Stimulated activated CD4-positive, alpha-beta T cell treated with anti-CD3 and anti-CD28 coated beads, Interleukin-1b, Interleukin-23, amount 100 ng/mL, for 24 hours (primary cell): ENCODE measurements at regions not wholly inside any gene's neighbourhood (a gene's known extent, or its start where the extent isn't known, plus 50 kb on each side); places are given as distances from the start of the nearest gene placed in this dataset.

Experiments used
- DNase-seq, 4 experiments: peaks; one replicate each; pipeline ENCODE4 v3.0.0-alpha.2; 2020; ENCODE audit warnings: low read depth in 4 of 4, low spot score in 1 of 4

- DNase-seq = no peak
Observed at GRCh38 chr2:220393711-220394110, 766.3 kb downstream of the SLC4A3 start.

DNA sequence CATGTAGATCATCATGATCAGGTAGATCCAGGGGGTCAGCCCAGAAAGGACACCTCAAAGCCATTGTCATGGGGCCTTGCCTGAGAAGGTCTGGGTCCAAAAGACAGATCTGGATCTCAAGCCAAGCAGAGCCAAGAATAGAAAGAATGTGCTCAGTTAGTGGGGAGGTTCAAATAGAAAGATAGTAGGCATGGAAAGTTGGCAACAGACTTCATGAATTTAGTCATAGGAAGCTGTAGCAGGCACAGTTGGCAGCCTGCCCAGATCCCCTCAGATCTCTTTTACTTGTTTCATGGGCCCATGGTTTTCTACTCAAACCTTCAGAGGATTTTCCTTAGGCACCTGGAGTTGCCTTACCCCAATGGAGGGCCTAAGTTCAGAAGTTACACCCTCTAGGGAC, 767.0 kb downstream of the SLC4A3 start:
- DNase-seq = no peak

GRCh38 chr2:220396287-220396686, 768.9 kb downstream of the SLC4A3 start:
- DNase-seq = no peak

DNA sequence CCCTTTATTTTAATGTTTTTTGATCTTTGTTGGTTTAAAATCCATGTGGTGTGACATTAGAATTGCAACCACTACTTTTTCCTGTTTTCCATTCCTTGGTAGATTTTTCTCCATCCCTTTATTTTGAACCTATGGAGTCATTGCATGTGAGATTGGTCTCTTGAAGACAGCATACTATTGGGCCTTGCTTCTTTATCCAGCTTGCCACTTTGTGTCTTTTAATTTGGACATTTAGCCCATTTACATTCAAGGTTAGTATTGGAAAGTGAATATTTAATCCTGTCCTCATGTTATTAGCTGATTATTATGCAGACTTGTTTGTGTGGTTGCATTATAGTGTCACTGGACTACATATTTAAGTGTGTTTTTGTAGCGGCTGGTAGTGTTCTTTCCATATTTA, 782.9 kb downstream of the SLC4A3 start:
- no peak for DNase-seq

GRCh38 chr2:220417503-220417902, 790.1 kb downstream of the SLC4A3 start:
- no peak for DNase-seq

DNA sequence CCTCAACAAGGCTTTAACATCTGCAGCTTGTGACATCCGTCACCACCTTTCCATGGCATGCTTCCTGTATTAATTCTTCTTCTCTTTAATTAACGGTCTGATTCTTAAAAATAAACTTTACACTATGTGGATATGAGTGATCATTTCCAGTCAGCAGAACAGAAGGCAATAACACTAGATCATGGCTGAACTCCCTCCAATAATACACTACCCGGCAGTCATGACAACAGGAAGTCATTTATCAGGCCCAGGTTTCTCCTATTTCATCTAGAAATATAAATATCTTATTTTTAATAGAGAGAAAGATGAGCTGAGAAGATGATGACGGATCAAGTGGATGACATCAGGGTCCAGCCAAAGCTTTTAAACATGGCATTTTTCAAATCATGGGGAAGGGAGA, 792.2 kb downstream of the SLC4A3 start:
- DNase-seq = no peak

DNA sequence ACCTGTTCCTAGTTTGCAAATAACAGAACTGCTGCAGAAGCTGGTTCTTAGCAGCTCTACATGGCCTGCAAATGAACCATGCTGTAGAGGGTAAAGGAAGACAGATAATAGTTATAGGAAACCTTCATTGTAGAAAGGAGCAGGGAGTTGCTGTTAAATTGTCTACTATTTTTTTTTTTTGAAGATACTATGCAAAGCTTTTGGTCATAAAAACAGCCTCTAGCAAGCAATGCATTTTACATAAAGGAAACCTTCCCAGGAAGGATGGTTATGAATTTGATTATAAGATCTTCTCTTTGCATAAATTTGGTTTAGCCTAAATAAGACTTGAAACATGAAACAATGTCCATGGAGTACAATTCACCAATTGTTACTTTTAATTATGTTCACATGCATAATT, 793.4 kb downstream of the SLC4A3 start:
- no peak for DNase-seq

- DNase-seq = no peak
Observed at GRCh38 chr2:220422676-220423075, 795.2 kb downstream of the SLC4A3 start.

DNA sequence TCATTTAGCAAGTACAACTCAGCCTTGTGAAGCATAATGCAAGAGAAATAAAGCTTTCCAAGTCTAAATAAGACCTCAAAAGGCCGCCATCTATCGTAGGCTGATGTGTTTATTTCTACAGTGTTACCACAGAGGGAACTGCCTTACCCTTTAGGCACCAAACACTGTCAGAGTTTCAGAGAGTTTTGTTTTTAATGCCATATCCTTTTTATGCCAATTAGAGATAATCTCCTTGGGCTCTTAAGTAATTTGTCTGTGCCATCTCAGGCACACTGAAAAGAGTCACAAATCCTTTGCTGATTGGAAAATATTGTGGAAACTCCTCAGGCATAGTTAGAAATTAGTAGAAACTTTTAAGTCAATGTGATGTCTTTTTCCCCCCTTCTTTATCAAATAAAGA, 797.1 kb downstream of the SLC4A3 start:
- DNase-seq = no peak

GRCh38 chr2:220432645-220433044, 805.2 kb downstream of the SLC4A3 start:
- no peak for DNase-seq

DNA sequence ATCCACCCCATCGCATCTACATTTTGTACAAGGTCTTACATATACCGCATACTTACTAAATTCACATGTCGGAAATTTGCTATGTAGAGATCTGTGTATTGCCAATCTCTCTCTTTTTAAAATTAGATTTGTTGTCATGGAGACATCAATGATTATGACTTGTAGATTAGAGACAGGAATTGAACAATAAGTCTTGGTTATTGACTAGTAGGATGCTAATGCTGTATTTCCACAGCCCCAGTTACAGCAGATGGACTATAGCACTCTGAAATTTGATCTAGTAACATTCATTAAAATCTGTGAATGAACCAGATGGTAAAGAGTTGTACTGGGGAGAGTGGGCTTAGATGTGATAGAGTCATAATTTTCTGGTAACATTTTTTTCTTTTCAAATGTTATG, 805.7 kb downstream of the SLC4A3 start:
- DNase-seq = no peak

DNA sequence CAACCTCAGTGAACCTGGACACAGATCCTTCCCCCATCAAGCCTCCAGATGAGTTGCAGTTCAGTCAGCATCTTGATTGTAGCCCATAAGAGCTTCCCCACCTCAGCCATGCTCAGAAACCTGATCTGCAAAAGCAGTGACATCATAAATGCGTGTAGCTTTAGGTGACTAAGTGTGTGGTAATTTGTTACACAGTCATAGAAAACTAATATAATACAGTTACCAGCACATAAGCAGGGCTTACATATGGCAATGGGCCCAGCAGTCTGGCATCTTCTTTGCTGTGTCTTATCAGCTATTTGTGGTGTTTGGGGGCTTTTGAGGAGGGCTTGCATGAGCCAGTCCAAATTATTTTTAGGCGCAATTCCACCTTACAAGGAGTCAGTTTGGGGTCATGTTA, 807.0 kb downstream of the SLC4A3 start:
- DNase-seq = no peak

DNA sequence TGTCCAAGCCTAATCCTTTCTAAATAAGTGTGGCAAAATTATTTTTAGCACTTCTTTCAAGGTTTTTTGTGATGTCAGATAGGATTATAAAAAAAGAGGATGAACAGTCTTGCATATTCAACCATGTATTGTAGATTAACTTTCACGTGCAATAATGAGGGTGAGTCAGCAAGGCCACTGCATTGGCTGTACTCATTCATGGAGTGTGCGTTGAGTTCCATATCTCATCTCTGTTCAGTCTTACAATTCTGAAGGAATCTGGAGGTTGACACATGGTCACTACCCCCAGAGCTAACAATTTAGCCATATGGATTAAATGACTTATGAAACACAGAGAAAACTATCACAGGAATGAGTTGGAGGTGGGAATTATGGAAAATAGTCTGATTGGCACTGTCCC, 810.5 kb downstream of the SLC4A3 start:
- no peak for DNase-seq

- DNase-seq = no peak
Observed at GRCh38 chr2:220440731-220441130, 813.3 kb downstream of the SLC4A3 start.

GRCh38 chr2:220441404-220441803, 814.0 kb downstream of the SLC4A3 start:
- no peak for DNase-seq

- DNase-seq = no peak
Observed at GRCh38 chr2:220442012-220442411, 814.6 kb downstream of the SLC4A3 start.

- DNase-seq = no peak
Observed at GRCh38 chr2:220445429-220446105, 818.1 kb downstream of the SLC4A3 start.

DNA sequence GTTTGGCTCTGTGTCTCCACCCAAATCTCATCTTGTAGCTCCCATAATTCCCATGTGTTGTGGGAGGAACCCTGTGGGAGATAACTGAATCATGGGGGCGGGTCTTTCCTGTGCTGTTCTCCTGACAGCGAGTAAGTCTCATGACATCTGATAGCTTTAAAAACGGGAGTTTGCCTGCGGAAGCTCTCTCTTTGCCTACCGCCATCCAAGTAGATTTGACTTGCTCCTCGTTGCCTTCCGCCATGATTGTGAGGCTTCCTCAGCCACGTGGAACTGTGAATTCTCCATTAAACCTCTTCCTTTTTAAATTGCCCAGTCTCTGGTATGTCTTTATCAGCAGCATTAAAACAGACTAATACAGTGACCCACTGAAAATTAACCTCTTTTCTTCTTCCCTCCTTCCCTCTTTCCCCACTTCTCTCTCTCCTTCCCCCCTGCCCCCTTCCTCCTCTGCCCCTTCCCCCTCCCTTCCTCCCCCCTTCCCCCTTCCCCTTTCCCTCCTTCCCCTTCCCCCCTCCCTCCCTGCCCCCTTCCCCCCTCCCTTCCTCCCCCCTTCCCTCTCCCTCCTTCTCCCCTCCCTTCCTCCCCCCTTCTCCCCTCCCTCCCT, 818.8 kb downstream of the SLC4A3 start:
- no peak for DNase-seq

DNA sequence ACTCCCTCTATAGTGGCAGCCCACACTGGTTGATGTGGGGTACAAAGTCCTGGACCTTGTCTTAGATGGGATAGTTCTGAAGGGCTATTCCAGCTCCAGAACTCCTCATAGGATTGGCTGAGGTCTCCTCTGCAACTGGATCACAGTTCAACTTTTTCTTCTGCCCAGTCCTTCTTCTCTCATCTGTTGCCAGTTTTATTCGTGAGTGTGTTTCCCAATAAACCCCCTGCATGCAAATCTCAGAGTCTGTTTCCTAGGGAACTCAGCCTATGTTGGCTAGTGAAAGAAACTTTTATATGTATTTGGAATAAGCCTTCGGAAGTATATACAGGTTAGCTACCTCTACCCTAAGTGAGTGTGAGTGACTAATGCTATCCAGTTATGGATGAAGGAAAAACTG, 823.4 kb downstream of the SLC4A3 start:
- DNase-seq = no peak

DNA sequence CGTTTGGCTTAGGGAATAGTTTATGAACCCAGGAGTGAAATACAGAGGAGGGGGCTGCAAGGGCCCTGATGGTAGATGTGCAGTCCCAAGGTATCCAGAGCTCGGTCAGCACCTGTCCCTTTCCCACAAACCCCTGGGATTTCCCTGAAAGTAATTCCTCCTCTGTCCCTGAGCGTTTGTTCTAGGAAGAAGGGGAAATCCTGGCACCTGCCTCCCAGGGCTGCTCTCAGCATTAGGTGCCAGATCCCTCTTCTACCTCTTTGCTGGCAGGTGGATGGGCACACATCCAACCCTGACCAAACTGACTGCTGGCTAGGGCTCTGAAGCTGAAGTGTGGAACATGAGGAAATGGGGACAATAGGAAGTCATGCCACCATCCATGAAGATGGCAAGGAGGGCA, 824.0 kb downstream of the SLC4A3 start:
- DNase-seq = no peak

GRCh38 chr2:220452561-220452960, 825.1 kb downstream of the SLC4A3 start:
- DNase-seq = no peak

DNA sequence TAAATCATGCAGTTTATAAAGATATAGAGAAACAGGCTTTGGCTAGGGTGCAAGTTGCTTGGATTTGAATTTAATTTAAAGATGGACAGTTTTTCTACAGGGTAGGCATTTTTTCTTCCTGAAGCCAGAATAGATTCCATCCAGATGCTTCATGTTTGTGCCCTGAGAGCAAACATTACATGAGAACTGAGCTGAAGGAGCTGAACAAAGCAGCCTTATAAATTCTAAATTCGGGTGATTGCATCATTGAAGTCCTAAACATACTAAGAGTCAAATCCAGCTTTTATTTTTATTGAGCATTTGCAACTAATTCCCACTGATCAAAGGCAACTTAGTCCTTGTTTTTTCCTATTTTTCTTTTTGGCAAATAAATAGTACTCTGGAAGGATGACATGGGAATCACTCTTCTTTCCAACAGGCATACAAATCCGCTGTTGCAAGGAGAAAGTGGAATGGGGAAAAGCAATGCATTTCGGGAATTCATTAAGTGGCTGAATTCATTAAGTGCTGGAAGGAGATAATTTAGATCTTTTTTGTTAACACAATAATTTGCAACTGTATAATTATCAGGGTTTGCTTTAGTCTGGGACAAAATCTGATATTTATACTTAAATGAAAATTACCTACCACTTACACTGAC, 828.0 kb downstream of the SLC4A3 start:
- DNase-seq = no peak

- no peak for DNase-seq
Observed at GRCh38 chr2:220458051-220458450, 830.6 kb downstream of the SLC4A3 start.
